ENCODE measurements at regions not wholly inside any gene's neighbourhood (a gene's known extent, or its start where the extent isn't known, plus 50 kb on each side); places are given as distances from the start of the nearest gene placed in this dataset.

- no peak for TF ChIP-seq POLR2A (IDR thresholded peaks at IDR 0.05)
- TF ChIP-seq CTCF (IDR thresholded peaks at IDR 0.05): no peak
- no peaks in the 10 kb centered on the region for H3K36me3 ChIP-seq
- H3K9me3 ChIP-seq: no peaks in the 10 kb centered on the region
- H3K27me3 ChIP-seq: no peaks in the 10 kb centered on the region
- no peak overlapping the region for H3K27ac ChIP-seq
- DNase-seq: no peak
- no peaks in the 10 kb centered on the region for H3K4me1 ChIP-seq
- no peak overlapping the region for H3K4me3 ChIP-seq
Observed at GRCh38 chr5:158135682-158136179, 276.8 kb upstream of the CLINT1 start.

- Histone ChIP-seq H3K4me3 (no peak overlapping the region), H3K9me3 (no peaks in the 10 kb centered on the region), H3K4me1 (no peaks in the 10 kb centered on the region), H3K36me3 (no peaks in the 10 kb centered on the region), H3K27ac (no peak overlapping the region), H3K27me3 (no peaks in the 10 kb centered on the region)
- DNase-seq: no peak
- no peak for TF ChIP-seq POLR2A (IDR thresholded peaks at IDR 0.05)
- TF ChIP-seq CTCF (IDR thresholded peaks at IDR 0.05): no peak
Observed at GRCh38 chr5:158133369-158133768, 274.4 kb upstream of the CLINT1 start.

GRCh38 chr5:158127536-158127935 is 268.6 kb upstream of the CLINT1 start:
- no peaks in the 10 kb centered on the region for H3K36me3 ChIP-seq
- no peak for TF ChIP-seq CTCF (IDR thresholded peaks at IDR 0.05)
- no peak for TF ChIP-seq POLR2A (IDR thresholded peaks at IDR 0.05)
- H3K4me1 ChIP-seq: no peaks in the 10 kb centered on the region
- no peaks in the 10 kb centered on the region for H3K9me3 ChIP-seq
- no peak overlapping the region for H3K4me3 ChIP-seq
- H3K27me3 ChIP-seq: no peaks in the 10 kb centered on the region
- DNase-seq: no peak
- no peak overlapping the region for H3K27ac ChIP-seq

- DNase-seq: no peak
- H3K9me3 ChIP-seq: no peaks in the 10 kb centered on the region
- no peaks in the 10 kb centered on the region for H3K4me1 ChIP-seq
- H3K36me3 ChIP-seq: no peaks in the 10 kb centered on the region
- H3K4me3 ChIP-seq: no peak overlapping the region
- no peak overlapping the region for H3K27ac ChIP-seq
- no peaks in the 10 kb centered on the region for H3K27me3 ChIP-seq
- TF ChIP-seq POLR2A (IDR thresholded peaks at IDR 0.05): no peak
- no peak for TF ChIP-seq CTCF (IDR thresholded peaks at IDR 0.05)
Observed at GRCh38 chr5:158126442-158127405, 267.8 kb upstream of the CLINT1 start.

GRCh38 chr5:158124606-158125316 is 265.8 kb upstream of the CLINT1 start:
- no peak for DNase-seq
- TF ChIP-seq POLR2A (IDR thresholded peaks at IDR 0.05): no peak
- TF ChIP-seq CTCF (IDR thresholded peaks at IDR 0.05): no peak
- H3K27ac ChIP-seq: no peak overlapping the region
- no peaks in the 10 kb centered on the region for H3K27me3 ChIP-seq
- no peaks in the 10 kb centered on the region for H3K36me3 ChIP-seq
- H3K4me3 ChIP-seq: no peak overlapping the region
- no peaks in the 10 kb centered on the region for H3K4me1 ChIP-seq
- no peaks in the 10 kb centered on the region for H3K9me3 ChIP-seq

Data from Peyer's patch (tissue), 4 donors.